Stimulated activated naive CD8-positive, alpha-beta T cell treated with anti-CD3 and anti-CD28 coated beads, Interleukin-15, Interleukin-2, amounts not matched to agents 100 ng/mL and 50 ng/mL, for 24 hours (primary cell): ENCODE measurements at regions not wholly inside any gene's neighbourhood (a gene's known extent, or its start where the extent isn't known, plus 50 kb on each side); places are given as distances from the start of the nearest gene placed in this dataset.
"Not testable (repeated sequence)": the region's sequence is repeated elsewhere in the genome, so short reads cannot be mapped to it uniquely, and the experiment has no call there.

Experiments used
- H3K27ac Mint-ChIP-seq: one replicate; pipeline ENCODE4 v1.8.0; 2021; ENCODE audit warnings: mild to moderate bottlenecking, mixed read lengths
- H3K27me3 Mint-ChIP-seq: one replicate; pipeline ENCODE4 v1.8.0; 2021; ENCODE audit warnings: mixed read lengths
- H3K36me3 Mint-ChIP-seq: one replicate; pipeline ENCODE4 v1.8.0; 2021; ENCODE audit warnings: low read depth, mixed read lengths
- H3K4me1 Mint-ChIP-seq: one replicate; pipeline ENCODE4 v1.8.0; 2021; ENCODE audit warnings: low read depth, mixed read lengths
- H3K4me3 Mint-ChIP-seq: one replicate; pipeline ENCODE4 v1.8.0; 2021; ENCODE audit warnings: mild to moderate bottlenecking, mixed read lengths
- H3K9me3 Mint-ChIP-seq: one replicate; pipeline ENCODE4 v1.8.0; 2021; ENCODE audit warnings: mixed read lengths

- Mint-ChIP-seq H3K4me3 (no peak overlapping the region), H3K27me3 (no peaks in the 10 kb centered on the region), H3K27ac (no peak overlapping the region), H3K36me3 (no peaks in the 10 kb centered on the region), H3K4me1 (no peaks in the 10 kb centered on the region), H3K9me3 (no peaks in the 10 kb centered on the region)
These were observed 99.0 kb downstream of the OLFM1 start for GRCh38 chr9:135186248-135187164.

- Mint-ChIP-seq H3K4me1 (no peaks in the 10 kb centered on the region), H3K36me3 (no peaks in the 10 kb centered on the region), H3K27me3 (no peaks in the 10 kb centered on the region), H3K27ac (no peak overlapping the region), H3K9me3 (no peaks in the 10 kb centered on the region), H3K4me3 (no peak overlapping the region)
These were observed 99.9 kb downstream of the OLFM1 start for GRCh38 chr9:135187365-135187764.

- H3K27ac Mint-ChIP-seq = no peak overlapping the region
- H3K36me3 Mint-ChIP-seq = no peaks in the 10 kb centered on the region
- H3K4me3 Mint-ChIP-seq = no peak overlapping the region
- no peaks in the 10 kb centered on the region for H3K9me3 Mint-ChIP-seq
- no peaks in the 10 kb centered on the region for H3K27me3 Mint-ChIP-seq
- H3K4me1 Mint-ChIP-seq = no peaks in the 10 kb centered on the region
These were observed 101.2 kb downstream of the OLFM1 start for GRCh38 chr9:135188681-135189151.

GRCh38 chr9:135189497-135189896, 102.0 kb downstream of the OLFM1 start:
- H3K9me3 Mint-ChIP-seq = no peaks in the 10 kb centered on the region
- no peaks in the 10 kb centered on the region for H3K27me3 Mint-ChIP-seq
- H3K4me1 Mint-ChIP-seq = no peaks in the 10 kb centered on the region
- no peak overlapping the region for H3K27ac Mint-ChIP-seq
- no peaks in the 10 kb centered on the region for H3K36me3 Mint-ChIP-seq
- H3K4me3 Mint-ChIP-seq = no peak overlapping the region

GRCh38 chr9:135190789-135191577, 103.5 kb downstream of the OLFM1 start:
- Mint-ChIP-seq H3K9me3 (no peaks in the 10 kb centered on the region), H3K27me3 (no peaks in the 10 kb centered on the region), H3K27ac (no peak overlapping the region), H3K4me3 (no peak overlapping the region), H3K36me3 (no peaks in the 10 kb centered on the region), H3K4me1 (no peaks in the 10 kb centered on the region)

DNA sequence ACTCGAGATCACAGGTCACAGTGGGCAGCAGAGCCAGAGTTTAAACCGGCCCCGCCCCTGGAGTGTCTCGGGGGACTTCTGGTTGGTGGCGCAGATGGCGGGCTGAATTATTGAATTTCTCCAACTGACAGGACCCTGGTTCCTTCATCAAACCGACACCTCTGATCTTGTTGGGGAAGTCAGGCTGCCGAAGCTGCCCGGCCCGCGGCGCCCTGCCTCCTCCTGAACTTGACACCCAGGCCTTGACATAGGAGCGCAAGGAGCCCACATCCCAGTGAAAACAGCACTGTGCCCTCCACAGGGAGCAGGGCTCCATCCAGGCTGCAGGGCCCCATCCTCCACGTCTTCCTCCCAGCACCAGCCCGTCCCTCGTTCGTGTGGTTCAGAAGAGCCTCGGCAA, 105.2 kb downstream of the OLFM1 start:
- Mint-ChIP-seq H3K36me3 (no peaks in the 10 kb centered on the region), H3K27ac (no peak overlapping the region), H3K9me3 (no peaks in the 10 kb centered on the region), H3K4me3 (no peak overlapping the region), H3K4me1 (no peaks in the 10 kb centered on the region), H3K27me3 (peaks cover 7% of the 10 kb centered on the region)

DNA sequence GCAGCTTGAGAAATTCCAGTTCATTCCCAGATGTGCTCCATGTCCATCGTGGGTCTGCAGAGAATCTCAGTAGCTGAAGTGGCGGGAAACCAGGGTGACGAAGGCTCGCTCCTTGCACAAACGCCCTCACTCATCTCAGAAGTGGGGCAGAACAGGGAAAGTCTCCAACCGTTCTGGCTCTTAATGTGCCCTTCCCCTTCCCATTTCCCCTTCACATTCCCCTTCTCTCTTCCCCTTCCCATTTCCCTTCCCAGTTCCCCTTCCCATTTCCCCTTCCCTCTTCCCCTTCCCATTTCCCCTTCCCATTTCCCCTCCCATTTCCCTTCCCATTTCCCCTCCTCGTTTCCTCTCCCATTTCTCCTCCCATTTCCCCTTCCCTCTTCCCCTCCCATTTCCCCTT, 108.5 kb downstream of the OLFM1 start:
- H3K9me3 Mint-ChIP-seq, H3K4me3 Mint-ChIP-seq, H3K36me3 Mint-ChIP-seq, H3K27ac Mint-ChIP-seq, H3K4me1 Mint-ChIP-seq: not testable (repeated sequence)
- peaks cover 19% of the 10 kb centered on the region for H3K27me3 Mint-ChIP-seq

GRCh38 chr9:135196474-135196873, 109.0 kb downstream of the OLFM1 start:
- Mint-ChIP-seq H3K27ac (no peak overlapping the region), H3K4me1 (no peaks in the 10 kb centered on the region), H3K27me3 (peaks cover 19% of the 10 kb centered on the region), H3K4me3 (no peak overlapping the region), H3K9me3 (no peaks in the 10 kb centered on the region), H3K36me3 (no peaks in the 10 kb centered on the region)

- no peaks in the 10 kb centered on the region for H3K36me3 Mint-ChIP-seq
- peaks cover 19% of the 10 kb centered on the region for H3K27me3 Mint-ChIP-seq
- no peaks in the 10 kb centered on the region for H3K4me1 Mint-ChIP-seq
- no peaks in the 10 kb centered on the region for H3K9me3 Mint-ChIP-seq
- H3K4me3 Mint-ChIP-seq = no peak overlapping the region
- H3K27ac Mint-ChIP-seq = no peak overlapping the region
These were observed 110.7 kb downstream of the OLFM1 start for GRCh38 chr9:135198144-135198543.

GRCh38 chr9:135198586-135199285, 111.3 kb downstream of the OLFM1 start:
- Mint-ChIP-seq H3K4me3 (no peak overlapping the region), H3K4me1 (no peaks in the 10 kb centered on the region), H3K27me3 (peaks cover 19% of the 10 kb centered on the region)

GRCh38 chr9:135199489-135199888, 112.0 kb downstream of the OLFM1 start:
- H3K27ac Mint-ChIP-seq = no peak overlapping the region
- no peaks in the 10 kb centered on the region for H3K36me3 Mint-ChIP-seq
- no peak overlapping the region for H3K4me3 Mint-ChIP-seq
- no peaks in the 10 kb centered on the region for H3K9me3 Mint-ChIP-seq
- peaks cover 19% of the 10 kb centered on the region for H3K27me3 Mint-ChIP-seq
- no peaks in the 10 kb centered on the region for H3K4me1 Mint-ChIP-seq

More at GRCh38 chr9:135198586-135199285, 111.3 kb downstream of the OLFM1 start:
- no peak overlapping the region for H3K27ac Mint-ChIP-seq
- H3K9me3 Mint-ChIP-seq = no peaks in the 10 kb centered on the region
- H3K36me3 Mint-ChIP-seq = no peaks in the 10 kb centered on the region

- Mint-ChIP-seq H3K4me3 (no peak overlapping the region), H3K9me3 (no peaks in the 10 kb centered on the region)
These were observed 114.2 kb downstream of the OLFM1 start for GRCh38 chr9:135201711-135202110.

DNA sequence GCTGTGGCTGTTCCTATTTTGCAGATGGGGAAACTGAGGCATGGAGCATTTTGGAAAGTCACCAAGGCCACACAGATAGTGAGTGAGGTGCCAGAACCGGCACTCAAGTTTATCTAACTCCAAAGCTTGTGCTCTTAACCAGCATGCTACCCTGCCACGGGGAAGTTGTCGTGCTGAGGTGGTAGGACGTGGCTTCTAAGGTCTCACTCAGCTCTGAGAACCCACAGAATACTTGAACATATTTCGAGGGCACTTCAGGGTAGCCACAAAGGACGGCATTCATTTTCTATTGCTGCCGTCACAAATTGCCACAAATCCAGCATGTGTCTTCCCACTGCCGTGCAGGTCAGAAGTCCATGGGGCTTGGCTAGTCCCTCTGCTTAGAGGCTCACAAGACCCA, 116.7 kb downstream of the OLFM1 start:
- H3K4me1 Mint-ChIP-seq = no peaks in the 10 kb centered on the region
- H3K4me3 Mint-ChIP-seq = no peak overlapping the region
- H3K27me3 Mint-ChIP-seq = peaks cover 3% of the 10 kb centered on the region
- no peak overlapping the region for H3K27ac Mint-ChIP-seq
- no peaks in the 10 kb centered on the region for H3K9me3 Mint-ChIP-seq
- H3K36me3 Mint-ChIP-seq = no peaks in the 10 kb centered on the region

More at GRCh38 chr9:135201711-135202110, 114.2 kb downstream of the OLFM1 start:
- peaks cover 19% of the 10 kb centered on the region for H3K27me3 Mint-ChIP-seq
- no peaks in the 10 kb centered on the region for H3K36me3 Mint-ChIP-seq
- H3K27ac Mint-ChIP-seq = no peak overlapping the region
- H3K4me1 Mint-ChIP-seq = no peaks in the 10 kb centered on the region

- H3K9me3 Mint-ChIP-seq = no peaks in the 10 kb centered on the region
- peaks cover 8% of the 10 kb centered on the region for H3K27me3 Mint-ChIP-seq
- H3K4me1 Mint-ChIP-seq = no peaks in the 10 kb centered on the region
- no peak overlapping the region for H3K4me3 Mint-ChIP-seq
- no peak overlapping the region for H3K27ac Mint-ChIP-seq
- no peaks in the 10 kb centered on the region for H3K36me3 Mint-ChIP-seq
These were observed 121.7 kb downstream of the OLFM1 start for GRCh38 chr9:135209136-135209535.

DNA sequence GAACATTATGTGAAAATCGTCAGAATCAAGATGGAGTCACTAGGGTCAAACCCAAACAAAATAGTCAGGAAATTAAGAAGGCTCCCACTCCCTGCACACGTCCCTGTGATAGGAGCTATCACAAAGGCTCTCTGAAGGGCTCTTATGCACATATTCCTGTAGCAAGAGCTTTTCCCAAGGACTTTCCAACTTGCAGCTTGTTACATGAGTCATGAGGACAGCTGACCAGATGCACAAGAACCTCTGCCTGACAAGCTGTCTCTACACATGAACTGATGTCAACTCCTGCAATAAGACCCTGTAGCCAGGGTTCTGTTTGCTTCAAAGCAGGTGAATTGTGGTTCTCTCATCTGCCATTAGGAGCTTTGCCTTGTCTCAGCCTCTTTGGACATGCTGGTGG, 122.4 kb downstream of the OLFM1 start:
- H3K4me3 Mint-ChIP-seq = no peak overlapping the region
- H3K36me3 Mint-ChIP-seq = no peaks in the 10 kb centered on the region
- no peak overlapping the region for H3K27ac Mint-ChIP-seq
- H3K27me3 Mint-ChIP-seq = peaks cover 8% of the 10 kb centered on the region
- H3K4me1 Mint-ChIP-seq = no peaks in the 10 kb centered on the region
- no peaks in the 10 kb centered on the region for H3K9me3 Mint-ChIP-seq
